ENCODE measurements at regions not wholly inside any gene's neighbourhood (a gene's known extent, or its start where the extent isn't known, plus 50 kb on each side); places are given as distances from the start of the nearest gene placed in this dataset.

GRCh38 chr2:83696838-83697237 lies 762.2 kb downstream of the SUCLG1 start:
- H4K20me1 ChIP-seq (ENCODE audit: low read length): no peaks in the 10 kb centered on the region
- H3K79me2 ChIP-seq (ENCODE audit: low read length): no peaks in the 10 kb centered on the region
- DNase-seq (no peak), ATAC-seq (no peak)
- H3K4me1 ChIP-seq (ENCODE audit: insufficient read depth, low read length): no peaks in the 10 kb centered on the region
- H3K4me2 ChIP-seq (ENCODE audit: low read length): no peak overlapping the region
- ChIA-PET CTCF (no interaction called here), POLR2A (ENCODE audit: unreplicated experiment) (no interaction called here)
- H3K9ac ChIP-seq (ENCODE audit: low read length): no peak overlapping the region
- H3K4me3 ChIP-seq (ENCODE audit: low read length): no peak overlapping the region
- H3K9me3 ChIP-seq (ENCODE audit: low read length): no peaks in the 10 kb centered on the region
- no peaks in the 10 kb centered on the region for H3K27me3 ChIP-seq (ENCODE audit: low read length)
- intact Hi-C loops (cut with micrococcal nuclease): no loop called here
- H3K9me2 ChIP-seq (replicated peaks; ENCODE audit: low read length): no peaks in the 10 kb centered on the region
- H3F3A ChIP-seq (ENCODE audit: low read length, unreplicated experiment): no peaks in the 10 kb centered on the region
- no peak overlapping the region for H2AFZ ChIP-seq (ENCODE audit: low read length)
- BruUV-seq (replicated peaks): no TSS peak
- TF ChIP-seq CTCF (conservative IDR thresholded peaks at IDR 0.05; ENCODE audit: low read depth, low read length): no peak
- TF ChIP-seq EZH2phosphoT487 (IDR thresholded peaks at IDR 0.05; ENCODE audit: borderline replicate concordance, low read length): no peak
- H3K27ac ChIP-seq (ENCODE audit: low read length): no peak overlapping the region
- no peaks in the 10 kb centered on the region for H3K36me3 ChIP-seq (ENCODE audit: low read depth, low read length)

- H3K4me1 ChIP-seq (ENCODE audit: insufficient read depth, low read length): no peaks in the 10 kb centered on the region
- no peak overlapping the region for H3K9ac ChIP-seq (ENCODE audit: low read length)
- no peaks in the 10 kb centered on the region for H3K27me3 ChIP-seq (ENCODE audit: low read length)
- intact Hi-C loops (cut with micrococcal nuclease): no loop called here
- H2AFZ ChIP-seq (ENCODE audit: low read length): no peak overlapping the region
- DNase-seq: no peak
- no peaks in the 10 kb centered on the region for H3F3A ChIP-seq (ENCODE audit: low read length, unreplicated experiment)
- POLR2A ChIA-PET (ENCODE audit: unreplicated experiment): no interaction called here
- TF ChIP-seq EZH2phosphoT487 (IDR thresholded peaks at IDR 0.05; ENCODE audit: borderline replicate concordance, low read length) (no peak), EZH2 (IDR thresholded peaks at IDR 0.05; ENCODE audit: low read length, unreplicated experiment) (no peak), CTCF (conservative IDR thresholded peaks at IDR 0.05; ENCODE audit: low read depth, low read length) (no peak)
- H3K9me3 ChIP-seq (ENCODE audit: low read length): no peaks in the 10 kb centered on the region
- H3K4me2 ChIP-seq (ENCODE audit: low read length): no peak overlapping the region
- H3K9me2 ChIP-seq (replicated peaks; ENCODE audit: low read length): no peaks in the 10 kb centered on the region
- H3K27ac ChIP-seq (ENCODE audit: low read length): no peak overlapping the region
- ATAC-seq: no peak
- CTCF ChIA-PET: no interaction called here
- no peaks in the 10 kb centered on the region for H3K79me2 ChIP-seq (ENCODE audit: low read length)
- BruUV-seq (replicated peaks): no TSS peak
- H3K4me3 ChIP-seq (ENCODE audit: low read length): no peak overlapping the region
- H3K36me3 ChIP-seq (ENCODE audit: low read depth, low read length): no peaks in the 10 kb centered on the region
- H4K20me1 ChIP-seq (ENCODE audit: low read length): no peaks in the 10 kb centered on the region
These were observed 763.5 kb downstream of the SUCLG1 start for GRCh38 chr2:83695530-83695929.

- no peaks in the 10 kb centered on the region for H3F3A ChIP-seq (ENCODE audit: low read length, unreplicated experiment)
- intact Hi-C loops (cut with micrococcal nuclease): no loop called here
- no peak overlapping the region for H3K9ac ChIP-seq (ENCODE audit: low read length)
- no peaks in the 10 kb centered on the region for H3K79me2 ChIP-seq (ENCODE audit: low read length)
- H3K36me3 ChIP-seq (ENCODE audit: low read depth, low read length): no peaks in the 10 kb centered on the region
- H3K4me3 ChIP-seq (ENCODE audit: low read length): no peak overlapping the region
- no peaks in the 10 kb centered on the region for H3K4me1 ChIP-seq (ENCODE audit: insufficient read depth, low read length)
- BruUV-seq (replicated peaks): no TSS peak
- H3K27me3 ChIP-seq (ENCODE audit: low read length): no peaks in the 10 kb centered on the region
- no peak for DNase-seq
- no peak overlapping the region for H3K4me2 ChIP-seq (ENCODE audit: low read length)
- no peak for TF ChIP-seq CTCF (conservative IDR thresholded peaks at IDR 0.05; ENCODE audit: low read depth, low read length)
- TF ChIP-seq EZH2phosphoT487 (IDR thresholded peaks at IDR 0.05; ENCODE audit: borderline replicate concordance, low read length): no peak
- TF ChIP-seq EZH2 (IDR thresholded peaks at IDR 0.05; ENCODE audit: low read length, unreplicated experiment): no peak
- CTCF ChIA-PET: no interaction called here
- no peaks in the 10 kb centered on the region for H4K20me1 ChIP-seq (ENCODE audit: low read length)
- no peak for ATAC-seq
- no peaks in the 10 kb centered on the region for H3K9me2 ChIP-seq (replicated peaks; ENCODE audit: low read length)
- POLR2A ChIA-PET (ENCODE audit: unreplicated experiment): no interaction called here
- no peaks in the 10 kb centered on the region for H3K9me3 ChIP-seq (ENCODE audit: low read length)
- H3K27ac ChIP-seq (ENCODE audit: low read length): no peak overlapping the region
- no peak overlapping the region for H2AFZ ChIP-seq (ENCODE audit: low read length)
These were observed 764.0 kb downstream of the SUCLG1 start for GRCh38 chr2:83695037-83695436.
